ENCODE measurements at regions not wholly inside any gene's neighbourhood (a gene's known extent, or its start where the extent isn't known, plus 50 kb on each side); places are given as distances from the start of the nearest gene placed in this dataset.

DNA sequence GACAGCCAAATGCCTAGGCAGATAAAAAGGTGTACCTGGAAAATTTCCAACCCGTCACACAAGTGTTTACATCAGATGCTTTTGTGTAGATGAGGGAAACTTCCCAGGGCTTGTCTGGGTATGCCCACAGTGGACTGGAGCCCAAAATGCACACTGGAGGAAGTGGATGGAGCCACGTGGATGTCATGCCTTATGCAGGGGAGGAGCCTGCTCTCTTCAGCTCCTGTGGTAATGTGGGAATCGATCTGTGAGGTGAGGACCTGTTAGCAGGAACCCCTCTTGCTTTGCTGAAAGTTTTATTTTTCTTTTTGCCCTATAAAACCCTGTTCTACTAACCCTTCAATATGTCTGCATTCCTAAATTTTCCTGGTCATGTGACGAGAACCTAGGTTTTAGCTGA lies 439.2 kb upstream of the CDH9 start:
- DNase-seq: no peak
- Histone ChIP-seq H3K36me3 (ENCODE audit: insufficient read depth, low read length) (no peaks in the 10 kb centered on the region), H3K4me1 (ENCODE audit: insufficient read depth, low read length) (no peaks in the 10 kb centered on the region), H3K27me3 (ENCODE audit: control insufficient read depth in 1 of 2, insufficient read depth in 2 of 2, low read length in 2 of 2) (no peaks in the 10 kb centered on the region), H3K4me3 (ENCODE audit: low read length) (no peak overlapping the region), H3K27ac (ENCODE audit: low read depth in 1 of 2, low read length in 2 of 2) (no peak overlapping the region), H3K9me3 (ENCODE audit: control insufficient read depth in 1 of 2, insufficient read depth in 1 of 2, low read length in 2 of 2) (peaks cover 0 to 5% of the 10 kb centered on the region in 2 experiments)
- POLR2A ChIA-PET: no interaction called here
- peaks cover 11% of the 10 kb centered on the region for H3K9me3 Mint-ChIP-seq
- TF ChIP-seq, protein P1, sequence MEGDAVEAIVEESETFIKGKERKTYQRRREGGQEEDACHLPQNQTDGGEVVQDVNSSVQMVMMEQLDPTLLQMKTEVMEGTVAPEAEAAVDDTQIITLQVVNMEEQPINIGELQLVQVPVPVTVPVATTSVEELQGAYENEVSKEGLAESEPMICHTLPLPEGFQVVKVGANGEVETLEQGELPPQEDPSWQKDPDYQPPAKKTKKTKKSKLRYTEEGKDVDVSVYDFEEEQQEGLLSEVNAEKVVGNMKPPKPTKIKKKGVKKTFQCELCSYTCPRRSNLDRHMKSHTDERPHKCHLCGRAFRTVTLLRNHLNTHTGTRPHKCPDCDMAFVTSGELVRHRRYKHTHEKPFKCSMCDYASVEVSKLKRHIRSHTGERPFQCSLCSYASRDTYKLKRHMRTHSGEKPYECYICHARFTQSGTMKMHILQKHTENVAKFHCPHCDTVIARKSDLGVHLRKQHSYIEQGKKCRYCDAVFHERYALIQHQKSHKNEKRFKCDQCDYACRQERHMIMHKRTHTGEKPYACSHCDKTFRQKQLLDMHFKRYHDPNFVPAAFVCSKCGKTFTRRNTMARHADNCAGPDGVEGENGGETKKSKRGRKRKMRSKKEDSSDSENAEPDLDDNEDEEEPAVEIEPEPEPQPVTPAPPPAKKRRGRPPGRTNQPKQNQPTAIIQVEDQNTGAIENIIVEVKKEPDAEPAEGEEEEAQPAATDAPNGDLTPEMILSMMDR (IDR thresholded peaks at IDR 0.05): no peak
- no peaks in the 10 kb centered on the region for H3K36me3 Mint-ChIP-seq (ENCODE audit: low read depth)
- no peaks in the 10 kb centered on the region for H3K4me1 Mint-ChIP-seq (ENCODE audit: low read depth)
- CTCF ChIA-PET: no interaction called here
- no peak overlapping the region for H3K4me3 Mint-ChIP-seq
- no peak for ATAC-seq (ENCODE audit: poor library complexity)
- no peaks in the 10 kb centered on the region for H3K27me3 Mint-ChIP-seq
- no peak overlapping the region for H3K27ac Mint-ChIP-seq
- intact Hi-C loops (cut with DNase I, micrococcal nuclease): no loop called here

DNA sequence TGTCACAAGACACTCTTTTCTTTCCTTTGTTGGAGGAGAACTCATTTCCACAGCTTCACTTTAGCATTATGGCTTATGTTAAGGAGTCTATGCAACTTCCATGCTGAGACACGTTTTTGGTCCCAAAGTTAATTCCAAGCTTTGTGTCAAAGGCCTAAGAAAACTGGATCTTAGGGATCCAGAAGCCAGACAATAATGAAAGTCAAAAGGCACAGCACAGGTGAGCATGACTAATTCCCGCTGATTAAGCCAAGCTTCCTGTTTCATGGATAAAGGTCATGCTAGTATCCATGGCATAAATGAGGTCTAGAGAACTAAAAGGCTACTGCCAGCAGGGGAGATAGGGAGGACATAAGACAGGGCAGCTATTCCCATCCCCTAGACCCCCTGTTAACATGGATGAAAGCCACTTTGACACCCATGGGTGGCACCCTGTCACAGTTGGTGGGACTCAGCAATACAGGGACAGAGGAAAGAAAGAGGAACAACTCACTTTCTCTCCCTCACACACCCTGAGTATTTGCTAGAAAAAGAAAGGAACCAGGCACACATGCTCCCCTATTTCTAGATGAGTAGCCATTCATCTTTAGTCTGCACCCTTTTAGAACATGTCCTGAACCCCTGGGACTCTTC lies 438.1 kb upstream of the CDH9 start:
- H3K27ac ChIP-seq (ENCODE audit: low read depth in 1 of 2, low read length in 2 of 2): no peak overlapping the region
- Mint-ChIP-seq H3K9me3 (peaks cover 11% of the 10 kb centered on the region), H3K36me3 (ENCODE audit: low read depth) (no peaks in the 10 kb centered on the region), H3K27ac (no peak overlapping the region), H3K4me3 (no peak overlapping the region), H3K27me3 (no peaks in the 10 kb centered on the region), H3K4me1 (ENCODE audit: low read depth) (no peaks in the 10 kb centered on the region)
- no peaks in the 10 kb centered on the region for H3K36me3 ChIP-seq (ENCODE audit: insufficient read depth, low read length)
- H3K9me3 ChIP-seq (ENCODE audit: control insufficient read depth in 1 of 2, insufficient read depth in 1 of 2, low read length in 2 of 2): peaks cover 0 to 8% of the 10 kb centered on the region in 2 experiments
- intact Hi-C loops (cut with DNase I, micrococcal nuclease): no loop called here
- ChIA-PET POLR2A (no interaction called here), CTCF (no interaction called here)
- H3K4me1 ChIP-seq (ENCODE audit: insufficient read depth, low read length): no peaks in the 10 kb centered on the region
- TF ChIP-seq, protein P1 (IDR thresholded peaks at IDR 0.05): no peak
- no peak overlapping the region for H3K4me3 ChIP-seq (ENCODE audit: low read length)
- H3K27me3 ChIP-seq (ENCODE audit: control insufficient read depth in 1 of 2, insufficient read depth in 2 of 2, low read length in 2 of 2): no peaks in the 10 kb centered on the region
- DNase-seq: no peak
- ATAC-seq (ENCODE audit: poor library complexity): no peak

DNA sequence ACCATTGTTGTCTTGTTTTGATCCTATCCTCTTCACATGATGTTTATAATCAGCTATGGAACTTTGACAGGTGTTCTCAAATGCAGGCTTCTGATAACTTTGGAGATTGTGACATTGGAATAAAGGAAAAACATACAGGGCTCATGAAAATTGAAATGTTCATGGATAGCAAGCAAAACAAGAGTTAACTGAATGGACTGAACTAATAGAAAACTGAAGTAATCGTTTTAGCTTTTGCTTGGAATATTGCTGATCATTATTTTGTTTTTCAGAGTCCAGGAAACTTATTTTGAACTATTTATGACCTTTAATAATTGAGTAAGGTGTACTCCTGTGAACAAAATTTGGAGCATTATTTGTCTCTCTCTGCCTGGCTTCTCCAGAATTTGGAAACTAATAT lies 436.7 kb upstream of the CDH9 start:
- H3K4me3 ChIP-seq (ENCODE audit: low read length): no peak overlapping the region
- Mint-ChIP-seq H3K36me3 (ENCODE audit: low read depth) (no peaks in the 10 kb centered on the region), H3K27me3 (no peaks in the 10 kb centered on the region), H3K9me3 (peaks cover 11% of the 10 kb centered on the region), H3K27ac (no peak overlapping the region), H3K4me3 (no peak overlapping the region), H3K4me1 (ENCODE audit: low read depth) (no peaks in the 10 kb centered on the region)
- TF ChIP-seq, protein P1 (IDR thresholded peaks at IDR 0.05): no peak
- no peaks in the 10 kb centered on the region for H3K4me1 ChIP-seq (ENCODE audit: insufficient read depth, low read length)
- no peaks in the 10 kb centered on the region for H3K36me3 ChIP-seq (ENCODE audit: insufficient read depth, low read length)
- ATAC-seq (ENCODE audit: poor library complexity) (no peak), DNase-seq (no peak)
- ChIA-PET POLR2A (no interaction called here), CTCF (no interaction called here)
- peaks cover 0 to 7% of the 10 kb centered on the region in 2 experiments for H3K9me3 ChIP-seq (ENCODE audit: control insufficient read depth in 1 of 2, insufficient read depth in 1 of 2, low read length in 2 of 2)
- intact Hi-C loops (cut with DNase I, micrococcal nuclease): no loop called here
- H3K27ac ChIP-seq (ENCODE audit: low read depth in 1 of 2, low read length in 2 of 2): no peak overlapping the region
- H3K27me3 ChIP-seq (ENCODE audit: control insufficient read depth in 1 of 2, insufficient read depth in 2 of 2, low read length in 2 of 2): no peaks in the 10 kb centered on the region

Data from CD4-positive, alpha-beta T cell (primary cell).